Neural progenitor cell (in vitro differentiated cells): ENCODE measurements at regions not wholly inside any gene's neighbourhood (a gene's known extent, or its start where the extent isn't known, plus 50 kb on each side); places are given as distances from the start of the nearest gene placed in this dataset.

Experiments used
- DNase-seq: peaks from one replicate; pipeline ENCODE4 v3.0.0-alpha.2; 2016; ENCODE audit warnings: low spot score
- H2AFZ ChIP-seq: fragments of 200-600 bp; sonication (generic); replicated peaks from 2 replicates; pipeline ENCODE4 v1.6.1; 2016; ENCODE audit warnings: antibody characterized with exemption
- H3F3A ChIP-seq: fragments of 200-600 bp; sonication (generic); 2 replicates; pipeline ENCODE4 v1.6.1; 2016; ENCODE audit warnings: antibody characterized with exemption, low read depth
- H3K27ac ChIP-seq: fragments of 200-600 bp; sonication (generic); 2 replicates; pipeline ENCODE4 v1.5.1; 2016; ENCODE audit warnings: mild to moderate bottlenecking
- H3K27me3 ChIP-seq: fragments of 200-600 bp; sonication (generic); 2 replicates; pipeline ENCODE4 v1.6.1; 2016; ENCODE audit warnings: mild to moderate bottlenecking, moderate library complexity
- H3K36me3 ChIP-seq: fragments of 200-600 bp; sonication (generic); 2 replicates; pipeline ENCODE4 v1.5.1; 2016
- H3K4me1 ChIP-seq: fragments of 200-600 bp; sonication (generic); 2 replicates; pipeline ENCODE4 v1.6.1; 2016; ENCODE audit warnings: mixed run types
- H3K4me2 ChIP-seq: fragments of 200-600 bp; sonication (generic); 2 replicates; pipeline ENCODE4 v1.6.1; 2016
- H3K4me3 ChIP-seq: fragments of 200-600 bp; sonication (generic); 2 replicates; pipeline ENCODE4 v1.5.1; 2016
- H3K79me2 ChIP-seq: fragments of 200-600 bp; sonication (generic); 2 replicates; pipeline ENCODE4 v1.6.1; 2016; ENCODE audit warnings: low read depth
- H3K9ac ChIP-seq: fragments of 200-600 bp; sonication (generic); 2 replicates; pipeline ENCODE4 v1.6.1; 2016
- H3K9me3 ChIP-seq: fragments of 200-600 bp; sonication (generic); 2 replicates; pipeline ENCODE4 v1.5.1; 2016; ENCODE audit warnings: low read depth
- H4K20me1 ChIP-seq: fragments of 200-600 bp; sonication (generic); 2 replicates; pipeline ENCODE4 v1.6.1; 2016; ENCODE audit warnings: low read depth
- H3K27ac Mint-ChIP-seq: 3 replicates; pipeline ENCODE4 v1.8.0; 2021; ENCODE audit warnings: mixed read lengths
- H3K27me3 Mint-ChIP-seq: 2 replicates; pipeline ENCODE4 v1.8.0; 2022; ENCODE audit warnings: low read depth, mild to moderate bottlenecking, inconsistent platforms, moderate library complexity, mixed read lengths; ENCODE audit not compliant: insufficient read depth
- H3K36me3 Mint-ChIP-seq: 3 replicates; pipeline ENCODE4 v1.8.0; 2021; ENCODE audit warnings: mixed read lengths
- H3K4me1 Mint-ChIP-seq: 3 replicates; pipeline ENCODE4 v1.8.0; 2021; ENCODE audit warnings: mixed read lengths
- H3K4me3 Mint-ChIP-seq: 3 replicates; pipeline ENCODE4 v1.8.0; 2021; ENCODE audit warnings: mild to moderate bottlenecking, moderate library complexity, mixed read lengths
- H3K9me3 Mint-ChIP-seq: 3 replicates; pipeline ENCODE4 v1.8.0; 2020; ENCODE audit warnings: mixed read lengths
- CTCF ChIP-seq: fragments of 200-600 bp; sonication (generic); IDR thresholded peaks from 2 replicates; pipeline ENCODE4 v1.5.1; 2017; ENCODE audit warnings: antibody characterized with exemption, mild to moderate bottlenecking
- EZH2 ChIP-seq: fragments of 200-600 bp; sonication (generic); IDR thresholded peaks from 2 replicates; pipeline ENCODE4 v1.6.1; 2017; ENCODE audit warnings: antibody characterized with exemption, mild to moderate bottlenecking, moderate library complexity
- EZH2phosphoT487 ChIP-seq: fragments of 200-600 bp; sonication (generic); IDR thresholded peaks from 2 replicates; pipeline ENCODE4 v1.6.1; 2017; ENCODE audit warnings: antibody characterized with exemption

- Mint-ChIP-seq H3K27ac (no peak overlapping the region), H3K9me3 (peaks cover 50% of the 10 kb centered on the region)
- peaks cover 3% of the 10 kb centered on the region for H3K9me3 ChIP-seq
Observed at GRCh38 chr16:35310999-35311398, 1851.6 kb downstream of the TP53TG3F start.

GRCh38 chr16:35311475-35311874 is 1852.1 kb downstream of the TP53TG3F start:
- H3K4me2 ChIP-seq, result no peak overlapping the region

More at GRCh38 chr16:35310999-35311398, 1851.6 kb downstream of the TP53TG3F start:
- no peaks in the 10 kb centered on the region for H3K27me3 ChIP-seq
- no peaks in the 10 kb centered on the region for H3F3A ChIP-seq
- Mint-ChIP-seq H3K4me3 (no peak overlapping the region), H3K4me1 (no peaks in the 10 kb centered on the region), H3K36me3 (no peaks in the 10 kb centered on the region), H3K27me3 (no peaks in the 10 kb centered on the region)
- no peak overlapping the region for H3K4me3 ChIP-seq
- DNase-seq, result no peak
- H3K79me2 ChIP-seq, result no peaks in the 10 kb centered on the region
- no peak overlapping the region for H3K27ac ChIP-seq
- H4K20me1 ChIP-seq, result no peaks in the 10 kb centered on the region
- no peak overlapping the region for H2AFZ ChIP-seq
- no peak overlapping the region for H3K4me2 ChIP-seq
- no peaks in the 10 kb centered on the region for H3K36me3 ChIP-seq
- no peaks in the 10 kb centered on the region for H3K4me1 ChIP-seq
- H3K9ac ChIP-seq, result no peak overlapping the region
- TF ChIP-seq EZH2phosphoT487 (no peak), CTCF (no peak), EZH2 (no peak)

GRCh38 chr16:35314298-35314697 is 1854.9 kb downstream of the TP53TG3F start:
- Mint-ChIP-seq H3K9me3 (peaks cover 51% of the 10 kb centered on the region), H3K4me1 (no peaks in the 10 kb centered on the region), H3K4me3 (no peak overlapping the region), H3K36me3 (no peaks in the 10 kb centered on the region), H3K27ac (no peak overlapping the region), H3K27me3 (peaks cover 4% of the 10 kb centered on the region)
- Histone ChIP-seq H3K36me3 (no peaks in the 10 kb centered on the region), H3K9me3 (peaks cover 10% of the 10 kb centered on the region), H3K4me3 (no peak overlapping the region), H3K4me1 (no peaks in the 10 kb centered on the region), H3K27me3 (no peaks in the 10 kb centered on the region), H4K20me1 (no peaks in the 10 kb centered on the region), H3K27ac (no peak overlapping the region), H3K9ac (no peak overlapping the region), H3K4me2 (no peak overlapping the region), H3K79me2 (no peaks in the 10 kb centered on the region), H3F3A (no peaks in the 10 kb centered on the region), H2AFZ (no peak overlapping the region)
- no peak for TF ChIP-seq EZH2
- no peak for TF ChIP-seq EZH2phosphoT487
- TF ChIP-seq CTCF, result no peak
- no peak for DNase-seq

More at GRCh38 chr16:35311475-35311874, 1852.1 kb downstream of the TP53TG3F start:
- Histone ChIP-seq H4K20me1 (no peaks in the 10 kb centered on the region), H3K27ac (no peak overlapping the region), H3K4me1 (no peaks in the 10 kb centered on the region), H3K36me3 (no peaks in the 10 kb centered on the region), H3K79me2 (no peaks in the 10 kb centered on the region), H3K9me3 (peaks cover 8% of the 10 kb centered on the region), H3K4me3 (no peak overlapping the region), H3K27me3 (no peaks in the 10 kb centered on the region), H2AFZ (no peak overlapping the region), H3K9ac (no peak overlapping the region), H3F3A (no peaks in the 10 kb centered on the region)
- TF ChIP-seq EZH2phosphoT487, result no peak
- TF ChIP-seq CTCF, result no peak
- TF ChIP-seq EZH2, result no peak
- Mint-ChIP-seq H3K4me3 (no peak overlapping the region), H3K27ac (no peak overlapping the region), H3K36me3 (no peaks in the 10 kb centered on the region), H3K4me1 (no peaks in the 10 kb centered on the region), H3K27me3 (no peaks in the 10 kb centered on the region), H3K9me3 (peaks cover 49% of the 10 kb centered on the region)
- no peak for DNase-seq
